Activated CD4-positive, alpha-beta T cell treated with anti-CD3 and anti-CD28 coated beads, Interleukin-2, Interleukin-4, amounts not matched to agents 100 ng/mL and 50 ng/mL, durations not matched to agents 16 hours and 8 hours (primary cell): ENCODE measurements at regions not wholly inside any gene's neighbourhood (a gene's known extent, or its start where the extent isn't known, plus 50 kb on each side); places are given as distances from the start of the nearest gene placed in this dataset.
A peak's percentile ranks its signal among the peaks of the same experiment; 100 is the strongest.

Experiments
- DNase-seq: peaks from one replicate; pipeline ENCODE4 v3.0.0-alpha.2; 2020; ENCODE audit warnings: low spot score

DNA sequence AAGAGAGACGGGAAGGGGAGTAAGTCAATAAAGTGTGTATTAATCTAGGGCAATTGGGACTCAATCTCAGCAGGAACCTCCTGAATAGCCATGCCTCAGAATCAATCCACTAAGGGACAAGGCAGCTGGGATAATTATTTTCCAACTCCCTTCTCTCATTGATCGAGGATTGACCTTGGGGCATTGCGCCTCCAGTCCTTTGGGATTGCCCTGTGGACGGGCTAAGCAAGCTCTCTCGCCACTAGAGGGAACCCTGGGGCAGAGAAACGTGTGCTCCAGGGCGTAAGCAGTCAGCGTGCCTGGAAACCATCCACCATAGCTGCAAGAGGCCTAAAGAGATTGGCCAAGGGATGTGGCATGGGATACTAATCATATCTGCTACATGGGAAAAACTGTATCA lies 53.9 kb upstream of the ERCC4 start:
- DNase-seq: peak; percentile 53
